KMS-11 (cell line): ENCODE measurements at regions not wholly inside any gene's neighbourhood (a gene's known extent, or its start where the extent isn't known, plus 50 kb on each side); places are given as distances from the start of the nearest gene placed in this dataset.

Source experiments
- H2AFZ ChIP-seq: fragments of 200-600 bp; sonication (generic); 2 replicates; pipeline ENCODE4 v1.6.1; 2016; ENCODE audit warnings: antibody characterized with exemption, mixed run types, low read depth
- H3K27ac ChIP-seq: fragments of 200-600 bp; sonication (generic); 2 replicates; pipeline ENCODE4 v1.6.1; 2016; ENCODE audit warnings: mild to moderate bottlenecking, mixed run types
- H3K27me3 ChIP-seq: fragments of 200-600 bp; sonication (generic); 2 replicates; pipeline ENCODE4 v1.6.1; 2017; ENCODE audit warnings: mild to moderate bottlenecking, low read depth, mixed run types, moderate library complexity; ENCODE audit not compliant: insufficient read depth
- H3K36me3 ChIP-seq: fragments of 200-600 bp; sonication (generic); 2 replicates; pipeline ENCODE4 v1.6.1; 2017; ENCODE audit warnings: mild to moderate bottlenecking, mixed run types; ENCODE audit not compliant: insufficient read depth
- H3K4me1 ChIP-seq: fragments of 200-600 bp; sonication (generic); 2 replicates; pipeline ENCODE4 v1.6.1; 2016; ENCODE audit warnings: mild to moderate bottlenecking, low read depth, mixed run types; ENCODE audit not compliant: poor library complexity, severe bottlenecking
- H3K4me2 ChIP-seq: fragments of 200-600 bp; sonication (generic); 2 replicates; pipeline ENCODE4 v1.7.0; 2016; ENCODE audit warnings: mild to moderate bottlenecking, mixed run types
- H3K4me3 ChIP-seq: fragments of 200-600 bp; sonication (generic); IDR thresholded peaks from 2 replicates; pipeline ENCODE4 v1.6.1; 2017; ENCODE audit warnings: low read depth, low read length, mixed read lengths; ENCODE audit not compliant: insufficient read depth
- H3K79me2 ChIP-seq: fragments of 200-600 bp; sonication (generic); 2 replicates; pipeline ENCODE4 v1.6.1; 2016; ENCODE audit warnings: low read depth, mixed run types; ENCODE audit not compliant: insufficient read depth
- H3K9ac ChIP-seq: fragments of 200-600 bp; sonication (generic); 2 replicates; pipeline ENCODE4 v1.6.1; 2016; ENCODE audit warnings: mild to moderate bottlenecking, mixed run types
- H4K20me1 ChIP-seq: fragments of 200-600 bp; sonication (generic); 2 replicates; pipeline ENCODE4 v1.6.1; 2016; ENCODE audit warnings: mild to moderate bottlenecking, mixed run types; ENCODE audit not compliant: insufficient read depth
- CTCF ChIP-seq: fragments of 200-600 bp; sonication (generic); conservative IDR thresholded peaks from 2 replicates; pipeline ENCODE4 v1.6.1; 2017; ENCODE audit warnings: low read depth, mild to moderate bottlenecking, antibody characterized with exemption, low read length, moderate library complexity, mixed read lengths

GRCh38 chr3:182570946-182571594 is 222.2 kb upstream of the ATP11B start:
- TF ChIP-seq CTCF = no peak
- H2AFZ ChIP-seq = no peak overlapping the region
- H3K9ac ChIP-seq = no peak overlapping the region
- no peaks in the 10 kb centered on the region for H3K27me3 ChIP-seq
- H3K79me2 ChIP-seq = no peaks in the 10 kb centered on the region
- no peaks in the 10 kb centered on the region for H3K4me1 ChIP-seq
- H3K27ac ChIP-seq = no peak overlapping the region
- H3K36me3 ChIP-seq = no peaks in the 10 kb centered on the region
- H3K4me3 ChIP-seq = no peak overlapping the region
- H3K4me2 ChIP-seq = no peak overlapping the region
- H4K20me1 ChIP-seq = no peaks in the 10 kb centered on the region

GRCh38 chr3:182575941-182576340 is 217.4 kb upstream of the ATP11B start:
- no peaks in the 10 kb centered on the region for H3K79me2 ChIP-seq
- H3K4me2 ChIP-seq = no peak overlapping the region
- H3K4me1 ChIP-seq = no peaks in the 10 kb centered on the region
- H2AFZ ChIP-seq = no peak overlapping the region
- no peak overlapping the region for H3K27ac ChIP-seq
- no peaks in the 10 kb centered on the region for H4K20me1 ChIP-seq
- H3K27me3 ChIP-seq = no peaks in the 10 kb centered on the region
- no peak for TF ChIP-seq CTCF
- no peak overlapping the region for H3K4me3 ChIP-seq
- H3K36me3 ChIP-seq = no peaks in the 10 kb centered on the region
- H3K9ac ChIP-seq = no peak overlapping the region

- Histone ChIP-seq H2AFZ (no peak overlapping the region), H3K4me3 (no peak overlapping the region), H4K20me1 (no peaks in the 10 kb centered on the region), H3K79me2 (no peaks in the 10 kb centered on the region), H3K9ac (no peak overlapping the region), H3K36me3 (no peaks in the 10 kb centered on the region), H3K4me1 (no peaks in the 10 kb centered on the region), H3K4me2 (no peak overlapping the region), H3K27me3 (no peaks in the 10 kb centered on the region), H3K27ac (no peak overlapping the region)
- no peak for TF ChIP-seq CTCF
These were observed 209.8 kb upstream of the ATP11B start for GRCh38 chr3:182583545-182583944.

GRCh38 chr3:182585532-182586150 is 207.7 kb upstream of the ATP11B start:
- H3K79me2 ChIP-seq = no peaks in the 10 kb centered on the region
- H3K4me1 ChIP-seq = no peaks in the 10 kb centered on the region
- H3K27me3 ChIP-seq = no peaks in the 10 kb centered on the region
- no peaks in the 10 kb centered on the region for H4K20me1 ChIP-seq
- H3K9ac ChIP-seq = no peak overlapping the region
- H2AFZ ChIP-seq = no peak overlapping the region
- no peak overlapping the region for H3K27ac ChIP-seq
- H3K36me3 ChIP-seq = no peaks in the 10 kb centered on the region
- no peak overlapping the region for H3K4me3 ChIP-seq
- TF ChIP-seq CTCF = no peak
- H3K4me2 ChIP-seq = no peak overlapping the region
